BE2C (cell line): ENCODE measurements at regions not wholly inside any gene's neighbourhood (a gene's known extent, or its start where the extent isn't known, plus 50 kb on each side); places are given as distances from the start of the nearest gene placed in this dataset.
"Not testable (repeated sequence)": the region's sequence is repeated elsewhere in the genome, so short reads cannot be mapped to it uniquely, and the experiment has no call there.

Experiments
- DNase-seq: peaks from one replicate; pipeline ENCODE4 v3.0.0-alpha.2; 2020
- H3K27me3 ChIP-seq: fragments of 250-450 bp; sonication (Bioruptor Pico); 2 replicates; pipeline ENCODE4 v1.5.1; 2020; ENCODE audit warnings: mild to moderate bottlenecking
- H3K36me3 ChIP-seq: fragments of 250-450 bp; sonication (Bioruptor Pico); 2 replicates; pipeline ENCODE4 v1.5.1; 2020; ENCODE audit warnings: mild to moderate bottlenecking
- H3K4me1 ChIP-seq: fragments of 250-450 bp; sonication (Bioruptor Pico); 2 replicates; pipeline ENCODE4 v1.5.1; 2020
- H3K4me3 ChIP-seq: 2 replicates; pipeline ENCODE4 v1.5.1; 2011; ENCODE audit warnings: low read depth, low read length
- H3K9me3 ChIP-seq: fragments of 250-450 bp; sonication (Bioruptor Pico); 2 replicates; pipeline ENCODE4 v1.5.1; 2020
- CTCF ChIP-seq: IDR thresholded peaks from 2 replicates; pipeline ENCODE4 v1.5.1; 2012; ENCODE audit warnings: mild to moderate bottlenecking, low read depth, low read length

GRCh38 chr2:64936809-64937208 is 52.4 kb upstream of the SLC1A4 start:
- H3K36me3 ChIP-seq: no peaks in the 10 kb centered on the region
- no peaks in the 10 kb centered on the region for H3K9me3 ChIP-seq
- no peak for DNase-seq
- no peak for TF ChIP-seq CTCF
- H3K4me1 ChIP-seq: no peaks in the 10 kb centered on the region
- no peaks in the 10 kb centered on the region for H3K27me3 ChIP-seq
- H3K4me3 ChIP-seq: no peak overlapping the region

GRCh38 chr2:64937314-64937686 is 51.9 kb upstream of the SLC1A4 start:
- H3K9me3 ChIP-seq, H3K4me3 ChIP-seq, DNase-seq, H3K4me1 ChIP-seq, H3K27me3 ChIP-seq, H3K36me3 ChIP-seq: not testable (repeated sequence)

- Histone ChIP-seq H3K27me3 (no peaks in the 10 kb centered on the region), H3K4me3 (no peak overlapping the region), H3K9me3 (no peaks in the 10 kb centered on the region), H3K36me3 (no peaks in the 10 kb centered on the region), H3K4me1 (no peaks in the 10 kb centered on the region)
- DNase-seq: no peak
- TF ChIP-seq CTCF: no peak
Measured at GRCh38 chr2:64937687-64938491, 51.3 kb upstream of the SLC1A4 start.

- no peaks in the 10 kb centered on the region for H3K27me3 ChIP-seq
- no peak for DNase-seq
- no peak overlapping the region for H3K4me3 ChIP-seq
- H3K4me1 ChIP-seq: no peaks in the 10 kb centered on the region
- H3K36me3 ChIP-seq: no peaks in the 10 kb centered on the region
- H3K9me3 ChIP-seq: no peaks in the 10 kb centered on the region
- TF ChIP-seq CTCF: no peak
Measured at GRCh38 chr2:64938607-64939285, 50.5 kb upstream of the SLC1A4 start.

GRCh38 chr2:64939332-64939917 is 49.8 kb upstream of the SLC1A4 start:
- Histone ChIP-seq H3K4me3 (no peak overlapping the region), H3K9me3 (no peaks in the 10 kb centered on the region), H3K4me1 (no peaks in the 10 kb centered on the region), H3K27me3 (no peaks in the 10 kb centered on the region), H3K36me3 (no peaks in the 10 kb centered on the region)
- TF ChIP-seq CTCF: no peak
- DNase-seq: no peak
